ENCODE measurements at regions not wholly inside any gene's neighbourhood (a gene's known extent, or its start where the extent isn't known, plus 50 kb on each side); places are given as distances from the start of the nearest gene placed in this dataset.

DNA sequence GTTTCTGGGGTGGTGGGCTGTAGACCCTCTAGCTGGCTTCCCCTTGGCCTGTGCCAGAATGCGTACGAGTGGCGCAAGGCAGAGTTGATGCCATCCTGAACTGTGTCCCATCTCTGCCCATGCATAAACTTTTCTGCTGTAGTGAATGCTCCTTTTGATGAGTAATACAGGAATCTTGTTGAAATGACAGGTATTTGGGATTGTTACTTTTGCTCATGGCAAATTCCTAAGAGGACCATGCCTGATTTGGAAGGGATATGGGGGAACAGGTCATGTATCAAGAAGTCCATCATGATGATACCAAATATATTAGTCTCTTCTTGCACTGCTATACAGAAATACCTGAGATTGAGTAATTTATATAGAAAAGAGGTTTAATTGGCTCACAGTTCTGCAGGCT is 648.0 kb downstream of the SLC4A3 start:
- Histone ChIP-seq H3K4me1 (ENCODE audit: insufficient read depth, low read length) (no peaks in the 10 kb centered on the region), H2AFZ (ENCODE audit: low read length) (no peak overlapping the region), H4K20me1 (ENCODE audit: insufficient read depth, low read length) (no peaks in the 10 kb centered on the region), H3K36me3 (replicated peaks in 1 of 2; ENCODE audit: control insufficient read depth in 1 of 2, insufficient read depth in 2 of 2, low read length in 2 of 2) (no peaks in the 10 kb centered on the region), H3K27ac (ENCODE audit: extremely low read length, insufficient read depth, low read length) (no peak overlapping the region), H3K4me3 (replicated peaks in 1 of 3; ENCODE audit: insufficient read depth in 1 of 3, low read depth in 2 of 3, low read length in 3 of 3) (no peak overlapping the region), H3K9me3 (ENCODE audit: low read length) (no peaks in the 10 kb centered on the region), H3K4me2 (ENCODE audit: low read depth, low read length) (no peak overlapping the region), H3K9ac (ENCODE audit: insufficient read depth, low read depth, low read length) (no peak overlapping the region), H3K27me3 (ENCODE audit: control insufficient read depth in 1 of 2, insufficient read depth in 2 of 2, low read length in 2 of 2) (no peaks in the 10 kb centered on the region), H3K79me2 (ENCODE audit: insufficient read depth, low read length) (no peaks in the 10 kb centered on the region)
- ChIA-PET POLR2A (no interaction called here), CTCF (ENCODE audit: low intra/inter-chr PET ratio, low total read pairs) (no interaction called here)
- no peak for ATAC-seq
- no peak for TF ChIP-seq CENPBD1 (CRISPR knock-in tag; IDR thresholded peaks at IDR 0.05; ENCODE audit: borderline replicate concordance, low read depth)
- no peak for TF ChIP-seq SIX4 (CRISPR knock-in tag; IDR thresholded peaks at IDR 0.05)
- no peak for TF ChIP-seq ZMYM4 (CRISPR knock-in tag; IDR thresholded peaks at IDR 0.05)
- intact Hi-C loops (cut with micrococcal nuclease; ENCODE audit: unreplicated experiment) (no loop called here), in situ Hi-C loops (cut with HindIII; ENCODE audit: extremely low pct_ligation_motif_present, low pct_unique_long_range_greater_than_20kb) (no loop called here)
- no peak for DNase-seq (ENCODE audit: low spot score)
- FAIRE-seq: no peak
- BruUV-seq (replicated peaks): no TSS peak
- 83% methylated on average over 3 of the region's 3 CpGs for WGBS (ENCODE audit: low lambda C conversion rate)

GRCh38 chr2:220276741-220277444 is 649.5 kb downstream of the SLC4A3 start:
- intact Hi-C loops (cut with micrococcal nuclease; ENCODE audit: unreplicated experiment): no loop called here
- Histone ChIP-seq H3K79me2 (ENCODE audit: insufficient read depth, low read length) (no peaks in the 10 kb centered on the region), H4K20me1 (ENCODE audit: insufficient read depth, low read length) (no peaks in the 10 kb centered on the region), H3K27me3 (ENCODE audit: control insufficient read depth in 1 of 2, insufficient read depth in 2 of 2, low read length in 2 of 2) (no peaks in the 10 kb centered on the region), H3K4me2 (ENCODE audit: low read depth, low read length) (no peak overlapping the region), H2AFZ (ENCODE audit: low read length) (no peak overlapping the region), H3K4me1 (ENCODE audit: insufficient read depth, low read length) (no peaks in the 10 kb centered on the region), H3K4me3 (replicated peaks in 1 of 3; ENCODE audit: insufficient read depth in 1 of 3, low read depth in 2 of 3, low read length in 3 of 3) (no peak overlapping the region), H3K9me3 (ENCODE audit: low read length) (no peaks in the 10 kb centered on the region), H3K9ac (ENCODE audit: insufficient read depth, low read depth, low read length) (no peak overlapping the region), H3K27ac (ENCODE audit: extremely low read length, insufficient read depth, low read length) (no peak overlapping the region), H3K36me3 (replicated peaks in 1 of 2; ENCODE audit: control insufficient read depth in 1 of 2, insufficient read depth in 2 of 2, low read length in 2 of 2) (no peaks in the 10 kb centered on the region)
- BruUV-seq (replicated peaks): no TSS peak
- in situ Hi-C loops (cut with HindIII; ENCODE audit: extremely low pct_ligation_motif_present, low pct_unique_long_range_greater_than_20kb): no loop called here
- WGBS (ENCODE audit: low lambda C conversion rate): 36% methylated on average over 2 of the region's 2 CpGs
- no peak for ATAC-seq
- no peak for DNase-seq (ENCODE audit: low spot score)
- no peak for FAIRE-seq
- ChIA-PET POLR2A (no interaction called here), CTCF (ENCODE audit: low intra/inter-chr PET ratio, low total read pairs) (no interaction called here)
- TF ChIP-seq MATR3 (CRISPR knock-in tag; IDR thresholded peaks at IDR 0.05): no peak
- no peak for TF ChIP-seq REPIN1 (CRISPR knock-in tag; IDR thresholded peaks at IDR 0.05; ENCODE audit: borderline replicate concordance, low read depth)
- TF ChIP-seq CERS6 (CRISPR knock-in tag; IDR thresholded peaks at IDR 0.05): no peak
- no peak for TF ChIP-seq CBX2 (IDR thresholded peaks at IDR 0.05; ENCODE audit: low read depth, low read length)
- TF ChIP-seq CBX2 (CRISPR knock-in tag; IDR thresholded peaks at IDR 0.05; ENCODE audit: low read depth): no peak
- TF ChIP-seq ZNF598 (CRISPR knock-in tag; IDR thresholded peaks at IDR 0.05; ENCODE audit: borderline replicate concordance): no peak
- TF ChIP-seq PBX2 (CRISPR knock-in tag; IDR thresholded peaks at IDR 0.05): no peak
- TF ChIP-seq ETV5 (CRISPR knock-in tag; IDR thresholded peaks at IDR 0.05; ENCODE audit: borderline replicate concordance): no peak
- TF ChIP-seq ZFP82 (CRISPR knock-in tag; IDR thresholded peaks at IDR 0.05; ENCODE audit: borderline replicate concordance): no peak
- TF ChIP-seq, protein P1, sequence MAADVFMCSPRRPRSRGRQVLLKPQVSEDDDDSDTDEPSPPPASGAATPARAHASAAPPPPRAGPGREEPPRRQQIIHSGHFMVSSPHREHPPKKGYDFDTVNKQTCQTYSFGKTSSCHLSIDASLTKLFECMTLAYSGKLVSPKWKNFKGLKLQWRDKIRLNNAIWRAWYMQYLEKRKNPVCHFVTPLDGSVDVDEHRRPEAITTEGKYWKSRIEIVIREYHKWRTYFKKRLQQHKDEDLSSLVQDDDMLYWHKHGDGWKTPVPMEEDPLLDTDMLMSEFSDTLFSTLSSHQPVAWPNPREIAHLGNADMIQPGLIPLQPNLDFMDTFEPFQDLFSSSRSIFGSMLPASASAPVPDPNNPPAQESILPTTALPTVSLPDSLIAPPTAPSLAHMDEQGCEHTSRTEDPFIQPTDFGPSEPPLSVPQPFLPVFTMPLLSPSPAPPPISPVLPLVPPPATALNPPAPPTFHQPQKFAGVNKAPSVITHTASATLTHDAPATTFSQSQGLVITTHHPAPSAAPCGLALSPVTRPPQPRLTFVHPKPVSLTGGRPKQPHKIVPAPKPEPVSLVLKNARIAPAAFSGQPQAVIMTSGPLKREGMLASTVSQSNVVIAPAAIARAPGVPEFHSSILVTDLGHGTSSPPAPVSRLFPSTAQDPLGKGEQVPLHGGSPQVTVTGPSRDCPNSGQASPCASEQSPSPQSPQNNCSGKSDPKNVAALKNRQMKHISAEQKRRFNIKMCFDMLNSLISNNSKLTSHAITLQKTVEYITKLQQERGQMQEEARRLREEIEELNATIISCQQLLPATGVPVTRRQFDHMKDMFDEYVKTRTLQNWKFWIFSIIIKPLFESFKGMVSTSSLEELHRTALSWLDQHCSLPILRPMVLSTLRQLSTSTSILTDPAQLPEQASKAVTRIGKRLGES (CRISPR knock-in tag; IDR thresholded peaks at IDR 0.05; ENCODE audit: borderline replicate concordance): no peak
- no peak for TF ChIP-seq MTA3 (CRISPR knock-in tag; IDR thresholded peaks at IDR 0.05)
